ENCODE measurements at regions not wholly inside any gene's neighbourhood (a gene's known extent, or its start where the extent isn't known, plus 50 kb on each side); places are given as distances from the start of the nearest gene placed in this dataset.

DNA sequence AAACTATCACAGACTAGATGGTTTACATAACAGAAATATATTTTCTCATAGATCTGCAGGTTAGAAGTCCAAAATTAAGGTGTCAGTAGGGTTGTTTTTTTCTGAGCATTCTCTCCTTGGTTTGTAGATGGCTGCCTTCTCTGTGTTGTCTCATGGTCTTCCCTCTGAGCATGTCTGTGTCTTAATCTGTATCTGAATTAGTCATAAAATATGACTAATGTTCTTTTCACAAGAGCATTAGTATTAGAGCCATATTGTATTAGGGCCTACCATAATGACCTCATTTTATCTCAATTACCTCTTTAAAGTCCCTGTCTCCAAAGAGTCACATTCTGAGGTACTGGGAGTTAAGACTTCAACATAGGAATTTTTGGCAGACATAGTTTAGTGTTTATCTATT lies 77.2 kb upstream of the OBI1 start:
- Histone ChIP-seq H3K4me1 (ENCODE audit: control insufficient read depth in 1 of 2, insufficient read depth in 2 of 2, low read length in 2 of 2) (no peaks in the 10 kb centered on the region), H3K27ac (ENCODE audit: low read depth in 1 of 2, low read length in 2 of 2) (no peak overlapping the region), H3K9ac (ENCODE audit: insufficient read depth, low read length, poor library complexity, severe bottlenecking) (no peak overlapping the region), H4K20me1 (ENCODE audit: insufficient read depth, low read length) (no peaks in the 10 kb centered on the region), H3K4me3 (replicated peaks in 1 of 3; ENCODE audit: low read depth in 2 of 3, low read length in 3 of 3) (no peak overlapping the region), H3K4me2 (replicated peaks; ENCODE audit: extremely low read depth, low read length, poor library complexity, severe bottlenecking) (no peak overlapping the region), H3K9me3 (replicated peaks in 1 of 2; ENCODE audit: control insufficient read depth in 1 of 2, insufficient read depth in 1 of 2, low read length in 2 of 2) (no peaks in the 10 kb centered on the region), H3K79me2 (ENCODE audit: insufficient read depth, low read length) (no peaks in the 10 kb centered on the region), H2AFZ (ENCODE audit: insufficient read depth, low read depth, low read length, poor library complexity, severe bottlenecking) (no peak overlapping the region), H3K27me3 (ENCODE audit: control insufficient read depth in 2 of 2, insufficient read depth in 2 of 2, low read length in 2 of 2) (no peaks in the 10 kb centered on the region), H3K36me3 (replicated peaks in 1 of 2; ENCODE audit: control insufficient read depth in 1 of 2, insufficient read depth in 2 of 2, low read length in 2 of 2) (no peaks in the 10 kb centered on the region)
- Mint-ChIP-seq H3K4me3 (no peak overlapping the region), H3K4me1 (no peaks in the 10 kb centered on the region), H3K27ac (no peak overlapping the region), H3K27me3 (ENCODE audit: low read depth in 3 of 3) (no peaks in the 10 kb centered on the region), H3K9me3 (peaks cover 0 to 2% (median 0%) of the 10 kb centered on the region in 7 donors), H3K36me3 (no peaks in the 10 kb centered on the region)
- intact Hi-C loops (cut with micrococcal nuclease), result no loop called here
- TF ChIP-seq, protein P1, sequence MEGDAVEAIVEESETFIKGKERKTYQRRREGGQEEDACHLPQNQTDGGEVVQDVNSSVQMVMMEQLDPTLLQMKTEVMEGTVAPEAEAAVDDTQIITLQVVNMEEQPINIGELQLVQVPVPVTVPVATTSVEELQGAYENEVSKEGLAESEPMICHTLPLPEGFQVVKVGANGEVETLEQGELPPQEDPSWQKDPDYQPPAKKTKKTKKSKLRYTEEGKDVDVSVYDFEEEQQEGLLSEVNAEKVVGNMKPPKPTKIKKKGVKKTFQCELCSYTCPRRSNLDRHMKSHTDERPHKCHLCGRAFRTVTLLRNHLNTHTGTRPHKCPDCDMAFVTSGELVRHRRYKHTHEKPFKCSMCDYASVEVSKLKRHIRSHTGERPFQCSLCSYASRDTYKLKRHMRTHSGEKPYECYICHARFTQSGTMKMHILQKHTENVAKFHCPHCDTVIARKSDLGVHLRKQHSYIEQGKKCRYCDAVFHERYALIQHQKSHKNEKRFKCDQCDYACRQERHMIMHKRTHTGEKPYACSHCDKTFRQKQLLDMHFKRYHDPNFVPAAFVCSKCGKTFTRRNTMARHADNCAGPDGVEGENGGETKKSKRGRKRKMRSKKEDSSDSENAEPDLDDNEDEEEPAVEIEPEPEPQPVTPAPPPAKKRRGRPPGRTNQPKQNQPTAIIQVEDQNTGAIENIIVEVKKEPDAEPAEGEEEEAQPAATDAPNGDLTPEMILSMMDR (IDR thresholded peaks at IDR 0.05), result no peak
- DNase-seq, result no peak

DNA sequence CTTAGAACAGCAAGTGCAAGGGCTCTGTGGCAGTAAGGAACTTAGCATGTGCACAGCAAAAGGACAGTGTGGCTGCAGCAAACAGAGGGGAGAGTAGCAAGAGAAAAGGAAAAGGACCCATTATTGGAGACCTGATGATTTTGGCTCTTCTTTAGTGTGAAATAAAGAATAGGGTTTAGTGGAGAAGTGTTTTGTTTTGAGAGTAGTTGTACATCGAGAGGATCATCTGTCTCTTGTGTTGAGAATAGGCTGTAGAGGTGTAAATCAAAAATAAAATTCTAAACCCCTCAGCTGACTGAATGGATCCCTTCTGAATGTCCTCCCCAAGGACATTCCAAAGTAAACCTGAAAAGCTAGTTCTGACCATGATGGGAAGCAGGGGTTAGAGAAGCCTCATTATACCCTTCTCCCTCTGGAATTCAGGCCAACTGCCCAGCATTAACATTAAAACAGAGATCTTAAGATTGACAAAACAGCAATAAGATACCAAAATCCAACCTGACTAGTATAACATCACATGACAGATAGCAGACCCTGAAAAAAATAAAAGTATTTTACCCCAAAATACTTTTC lies 73.6 kb upstream of the OBI1 start:
- TF ChIP-seq, protein P1 (IDR thresholded peaks at IDR 0.05), result no peak
- H3K27ac ChIP-seq (ENCODE audit: low read depth in 1 of 2, low read length in 2 of 2), result no peak overlapping the region
- H3K27ac Mint-ChIP-seq, result no peak overlapping the region

More for the DNA sequence above, 73.6 kb upstream of the OBI1 start:
- Histone ChIP-seq H3K4me1 (ENCODE audit: control insufficient read depth in 1 of 2, insufficient read depth in 2 of 2, low read length in 2 of 2) (no peaks in the 10 kb centered on the region), H2AFZ (ENCODE audit: insufficient read depth, low read depth, low read length, poor library complexity, severe bottlenecking) (no peak overlapping the region), H3K36me3 (replicated peaks in 1 of 2; ENCODE audit: control insufficient read depth in 1 of 2, insufficient read depth in 2 of 2, low read length in 2 of 2) (no peaks in the 10 kb centered on the region), H3K9ac (ENCODE audit: insufficient read depth, low read length, poor library complexity, severe bottlenecking) (no peak overlapping the region), H4K20me1 (ENCODE audit: insufficient read depth, low read length) (no peaks in the 10 kb centered on the region), H3K9me3 (replicated peaks in 1 of 2; ENCODE audit: control insufficient read depth in 1 of 2, insufficient read depth in 1 of 2, low read length in 2 of 2) (no peaks in the 10 kb centered on the region), H3K79me2 (ENCODE audit: insufficient read depth, low read length) (no peaks in the 10 kb centered on the region), H3K27me3 (ENCODE audit: control insufficient read depth in 2 of 2, insufficient read depth in 2 of 2, low read length in 2 of 2) (no peaks in the 10 kb centered on the region), H3K4me3 (replicated peaks in 1 of 3; ENCODE audit: low read depth in 2 of 3, low read length in 3 of 3) (no peak overlapping the region), H3K4me2 (replicated peaks; ENCODE audit: extremely low read depth, low read length, poor library complexity, severe bottlenecking) (no peak overlapping the region)
- WGBS (ENCODE audit: insufficient coverage), result no CpG with 5 or more reads among the region's 1 CpG
- DNase-seq, result no peak
- H3K4me3 Mint-ChIP-seq, result no peak overlapping the region
- intact Hi-C loops (cut with micrococcal nuclease), result no loop called here
- H3K36me3 Mint-ChIP-seq, result no peaks in the 10 kb centered on the region
- peaks cover 0 to 5% (median 1%) of the 10 kb centered on the region in 7 donors for H3K9me3 Mint-ChIP-seq
- peaks cover 0 to 1% (median 0%) of the 10 kb centered on the region in 3 donors for H3K27me3 Mint-ChIP-seq (ENCODE audit: low read depth in 3 of 3)
- H3K4me1 Mint-ChIP-seq, result no peaks in the 10 kb centered on the region

Data from CD14-positive monocyte (primary cell).